Stromal cell of bone marrow (primary cell): ENCODE measurements at regions not wholly inside any gene's neighbourhood (a gene's known extent, or its start where the extent isn't known, plus 50 kb on each side); places are given as distances from the start of the nearest gene placed in this dataset.

Experiments used
- DNase-seq: peaks from one replicate; pipeline ENCODE4 v3.0.0-alpha.2; 2012; ENCODE audit warnings: low read depth

GRCh38 chr7:156124356-156124755, 312.1 kb upstream of the SHH start:
- DNase-seq, result no peak

- no peak for DNase-seq
Observed at GRCh38 chr7:156123362-156123761, 311.1 kb upstream of the SHH start.

- no peak for DNase-seq
Observed at GRCh38 chr7:156122752-156123354, 310.6 kb upstream of the SHH start.

GRCh38 chr7:156121956-156122355, 309.7 kb upstream of the SHH start:
- no peak for DNase-seq

- DNase-seq, result no peak
Observed at GRCh38 chr7:156121434-156121833, 309.2 kb upstream of the SHH start.

GRCh38 chr7:156120552-156120951, 308.3 kb upstream of the SHH start:
- no peak for DNase-seq

- no peak for DNase-seq
Observed at GRCh38 chr7:156119771-156120170, 307.5 kb upstream of the SHH start.

GRCh38 chr7:156118248-156118645, 306.0 kb upstream of the SHH start:
- DNase-seq, result no peak

- no peak for DNase-seq
Observed at GRCh38 chr7:156117542-156118247, 305.4 kb upstream of the SHH start.

GRCh38 chr7:156116514-156117215, 304.4 kb upstream of the SHH start:
- no peak for DNase-seq

GRCh38 chr7:156115582-156115981, 303.3 kb upstream of the SHH start:
- DNase-seq, result no peak

GRCh38 chr7:156113731-156114130, 301.5 kb upstream of the SHH start:
- DNase-seq, result no peak

- DNase-seq, result no peak
Observed at GRCh38 chr7:156109988-156110387, 297.7 kb upstream of the SHH start.

- no peak for DNase-seq
Observed at GRCh38 chr7:156109076-156109475, 296.8 kb upstream of the SHH start.

- no peak for DNase-seq
Observed at GRCh38 chr7:156107957-156108356, 295.7 kb upstream of the SHH start.

- no peak for DNase-seq
Observed at GRCh38 chr7:156106107-156106426, 293.8 kb upstream of the SHH start.

- DNase-seq, result no peak
Observed at GRCh38 chr7:156105337-156106106, 293.3 kb upstream of the SHH start.

- DNase-seq, result no peak
Observed at GRCh38 chr7:156104501-156105336, 292.5 kb upstream of the SHH start.

- no peak for DNase-seq
Observed at GRCh38 chr7:156102267-156102666, 290.0 kb upstream of the SHH start.

GRCh38 chr7:156101355-156101754, 289.1 kb upstream of the SHH start:
- DNase-seq, result no peak

- no peak for DNase-seq
Observed at GRCh38 chr7:156100086-156100485, 287.8 kb upstream of the SHH start.

- no peak for DNase-seq
Observed at GRCh38 chr7:156099085-156099484, 286.8 kb upstream of the SHH start.
